Upper lobe of left lung (tissue), 4 donors: ENCODE measurements at regions not wholly inside any gene's neighbourhood (a gene's known extent, or its start where the extent isn't known, plus 50 kb on each side); places are given as distances from the start of the nearest gene placed in this dataset.

ENCODE experiments used
- EP300 ChIP-seq, 4 donors: sonication (generic); formaldehyde crosslinking; IDR thresholded peaks; one replicate each; pipeline ENCODE4 v1.5.1; 2017; ENCODE audit warnings: antibody characterized with exemption in 4 of 4, control low read depth in 2 of 4
- POLR2A ChIP-seq, 4 donors: fragments of 450-650 bp; IDR thresholded peaks; one replicate each; pipeline ENCODE4 v1.5.1; 2016 to 2017; ENCODE audit warnings: antibody characterized with exemption in 4 of 4, mild to moderate bottlenecking in 2 of 4
- TF ChIP-seq, protein P1 (sequence below), 6 experiments: fragments of 450-650 bp in 4 of 6; fragments of 200-600 bp in 2 of 6; sonication (generic) in 2 of 6; IDR thresholded peaks; one replicate each; pipeline ENCODE4 v1.5.1; 2016 to 2019; ENCODE audit warnings: antibody characterized with exemption in 6 of 6

DNA sequence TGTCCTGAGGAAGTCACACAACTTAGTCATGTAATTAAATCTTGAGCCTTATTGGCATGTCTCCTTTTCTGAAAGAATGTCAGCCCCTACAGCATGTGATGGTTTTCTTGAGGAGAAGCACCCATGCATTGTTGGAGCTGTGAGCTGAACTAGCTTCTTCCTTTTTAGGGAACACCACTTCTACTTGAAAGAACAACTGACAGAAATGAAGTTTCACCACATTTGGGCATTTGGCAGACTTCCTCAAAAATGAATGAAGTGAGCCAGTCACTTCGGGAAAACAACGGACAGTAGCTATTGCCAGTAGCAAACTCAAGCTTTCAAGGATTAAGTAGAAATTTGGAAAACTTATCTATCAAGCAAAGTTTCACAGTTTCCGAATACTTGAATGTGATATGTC lies 1351.3 kb downstream of the EFNB2 start:
- TF ChIP-seq, protein P1, sequence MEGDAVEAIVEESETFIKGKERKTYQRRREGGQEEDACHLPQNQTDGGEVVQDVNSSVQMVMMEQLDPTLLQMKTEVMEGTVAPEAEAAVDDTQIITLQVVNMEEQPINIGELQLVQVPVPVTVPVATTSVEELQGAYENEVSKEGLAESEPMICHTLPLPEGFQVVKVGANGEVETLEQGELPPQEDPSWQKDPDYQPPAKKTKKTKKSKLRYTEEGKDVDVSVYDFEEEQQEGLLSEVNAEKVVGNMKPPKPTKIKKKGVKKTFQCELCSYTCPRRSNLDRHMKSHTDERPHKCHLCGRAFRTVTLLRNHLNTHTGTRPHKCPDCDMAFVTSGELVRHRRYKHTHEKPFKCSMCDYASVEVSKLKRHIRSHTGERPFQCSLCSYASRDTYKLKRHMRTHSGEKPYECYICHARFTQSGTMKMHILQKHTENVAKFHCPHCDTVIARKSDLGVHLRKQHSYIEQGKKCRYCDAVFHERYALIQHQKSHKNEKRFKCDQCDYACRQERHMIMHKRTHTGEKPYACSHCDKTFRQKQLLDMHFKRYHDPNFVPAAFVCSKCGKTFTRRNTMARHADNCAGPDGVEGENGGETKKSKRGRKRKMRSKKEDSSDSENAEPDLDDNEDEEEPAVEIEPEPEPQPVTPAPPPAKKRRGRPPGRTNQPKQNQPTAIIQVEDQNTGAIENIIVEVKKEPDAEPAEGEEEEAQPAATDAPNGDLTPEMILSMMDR (IDR thresholded peaks at IDR 0.05) = no peak
- TF ChIP-seq EP300 (IDR thresholded peaks at IDR 0.05) (no peak), POLR2A (IDR thresholded peaks at IDR 0.05) (no peak)
